ENCODE measurements at regions not wholly inside any gene's neighbourhood (a gene's known extent, or its start where the extent isn't known, plus 50 kb on each side); places are given as distances from the start of the nearest gene placed in this dataset.

DNA sequence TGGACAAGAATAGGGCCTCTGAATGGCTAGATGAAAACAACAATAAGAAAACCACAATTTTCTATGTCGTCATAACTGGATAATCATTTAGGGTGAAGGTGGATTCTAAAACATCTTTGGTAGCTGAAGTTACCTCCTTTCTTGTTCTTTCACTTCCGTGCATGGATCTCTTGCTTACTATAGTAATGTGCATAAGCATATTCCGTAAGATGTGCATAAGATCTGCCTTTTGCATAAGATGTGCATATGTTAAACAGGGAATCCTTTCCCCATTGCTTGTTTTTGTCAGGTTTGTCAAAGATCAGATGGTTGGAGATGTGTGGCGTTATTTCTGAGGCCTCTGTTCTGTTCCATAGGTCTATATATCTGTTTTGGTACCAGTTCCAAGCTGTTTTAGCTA is 353.6 kb downstream of the MTX2 start:
- no peak for DNase-seq

- DNase-seq, result no peak
These were observed 357.6 kb downstream of the MTX2 start for GRCh38 chr2:176626796-176627195.

GRCh38 chr2:176628438-176628837 is 359.2 kb downstream of the MTX2 start:
- DNase-seq, result no peak

DNA sequence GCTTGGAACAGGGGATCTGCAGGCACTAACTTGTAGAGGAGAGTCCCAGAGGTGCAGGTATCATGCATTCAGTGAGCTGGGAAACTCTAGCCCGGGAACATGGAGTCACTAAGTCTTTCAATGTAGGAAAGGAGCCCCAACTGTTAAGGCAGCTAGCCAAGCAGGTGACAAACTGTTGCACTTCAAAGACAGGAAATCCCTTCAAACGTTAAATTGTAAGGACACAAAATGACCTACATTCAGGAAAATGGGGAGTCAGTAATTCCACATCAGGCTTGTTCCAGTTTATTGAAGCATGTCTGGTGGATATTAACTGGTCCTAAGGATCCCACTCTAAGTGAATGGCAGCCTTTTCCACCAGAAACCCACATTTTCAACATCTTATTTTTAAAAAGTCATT is 364.5 kb downstream of the MTX2 start:
- no peak for DNase-seq

DNA sequence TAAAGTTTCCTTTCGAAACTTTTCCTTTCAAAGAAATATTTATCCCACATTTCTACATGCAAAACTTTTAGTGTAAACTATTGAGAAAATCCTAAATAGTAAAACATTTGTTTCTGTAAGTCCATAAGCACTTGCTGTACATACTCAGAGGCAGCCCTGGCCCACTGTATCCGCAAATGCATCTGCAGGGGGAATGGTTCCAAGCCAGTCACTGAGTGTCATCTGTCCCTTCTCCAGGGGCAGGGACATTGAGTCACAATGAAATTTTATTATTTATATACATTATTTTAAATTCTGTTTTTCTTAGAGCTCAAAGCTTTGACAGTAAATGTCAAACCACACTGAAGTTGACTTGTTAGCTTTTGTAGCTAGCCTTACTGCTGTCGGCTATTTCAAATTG is 367.2 kb downstream of the MTX2 start:
- no peak for DNase-seq

DNA sequence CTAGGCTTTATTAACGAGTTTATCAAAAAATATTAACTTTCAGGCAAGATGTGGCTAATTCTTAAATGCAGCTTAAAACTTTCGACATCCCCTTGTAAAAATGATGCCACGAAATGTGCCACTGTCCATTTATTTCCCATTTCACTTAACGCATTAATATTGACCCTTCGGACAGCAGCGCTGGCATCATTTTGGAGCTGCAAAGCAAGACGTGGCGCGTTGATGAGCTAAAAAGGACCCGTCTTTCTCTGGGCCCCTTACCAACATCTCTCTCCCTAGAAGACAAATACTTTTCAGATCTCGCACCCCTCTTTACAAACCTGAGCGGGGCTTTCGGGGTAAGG is 367.9 kb downstream of the MTX2 start:
- no peak for DNase-seq

- DNase-seq, result no peak
These were observed 368.4 kb downstream of the MTX2 start for GRCh38 chr2:176637486-176638166.

DNA sequence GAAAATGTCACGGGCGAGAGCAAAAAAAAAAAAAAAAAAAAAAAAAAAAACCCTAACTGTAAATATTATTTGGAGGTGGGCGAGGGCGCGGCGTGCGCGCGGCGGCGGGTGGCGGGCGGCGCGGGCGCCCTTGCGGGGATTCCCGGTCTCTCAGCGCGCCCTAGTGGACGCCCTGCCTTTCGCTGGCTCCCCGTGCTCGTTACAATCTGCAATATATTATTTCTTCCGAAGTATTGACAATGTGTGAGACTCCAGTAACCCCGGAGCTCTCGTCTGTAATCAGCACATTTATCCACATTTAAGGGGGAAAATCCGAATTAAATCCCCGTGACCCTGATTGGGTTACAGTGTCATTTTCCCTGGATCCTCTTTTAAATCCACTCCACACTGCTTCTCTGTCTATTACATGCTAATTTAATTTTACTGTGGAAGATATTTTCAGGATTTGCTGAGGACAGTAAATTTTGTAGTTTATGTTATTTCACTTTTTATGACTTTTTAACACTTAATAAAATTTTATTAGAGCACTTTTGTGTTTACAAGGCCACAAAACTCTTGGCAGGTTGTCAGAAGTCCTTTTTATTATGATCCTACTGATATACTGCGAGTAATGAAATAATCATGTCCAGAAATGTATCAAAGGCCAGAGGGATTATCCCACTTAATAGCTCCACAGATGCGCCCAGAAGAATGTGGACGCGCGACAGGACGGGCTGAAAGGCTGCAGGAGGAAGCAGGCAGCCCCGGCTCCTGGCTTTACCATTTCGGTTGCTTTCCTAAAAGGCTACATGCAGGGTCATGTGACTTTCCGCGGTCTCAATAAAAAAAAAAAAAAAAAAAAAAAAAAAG is 369.1 kb downstream of the MTX2 start:
- DNase-seq, result peak; percentile 54

DNA sequence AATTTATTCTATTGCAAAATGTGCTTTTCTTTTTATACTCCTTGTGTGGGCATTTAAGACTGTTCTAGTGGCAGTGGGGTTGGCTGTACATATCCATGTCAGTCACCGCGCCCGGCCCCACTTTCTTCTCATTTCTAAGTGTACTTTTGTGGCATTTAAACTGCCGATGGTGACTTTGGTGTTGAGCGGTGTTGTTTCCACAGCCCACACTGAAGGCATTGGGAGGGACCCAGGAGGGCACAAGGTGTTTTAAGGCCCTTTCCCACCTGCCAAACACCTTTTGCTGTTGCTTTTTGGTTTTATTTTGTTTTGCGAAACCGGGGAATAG is 369.7 kb downstream of the MTX2 start:
- DNase-seq, result no peak

GRCh38 chr2:176639671-176640070 is 370.4 kb downstream of the MTX2 start:
- DNase-seq, result no peak

GRCh38 chr2:176641436-176641835 is 372.2 kb downstream of the MTX2 start:
- no peak for DNase-seq

- DNase-seq, result no peak
These were observed 372.8 kb downstream of the MTX2 start for GRCh38 chr2:176642074-176642473.

DNA sequence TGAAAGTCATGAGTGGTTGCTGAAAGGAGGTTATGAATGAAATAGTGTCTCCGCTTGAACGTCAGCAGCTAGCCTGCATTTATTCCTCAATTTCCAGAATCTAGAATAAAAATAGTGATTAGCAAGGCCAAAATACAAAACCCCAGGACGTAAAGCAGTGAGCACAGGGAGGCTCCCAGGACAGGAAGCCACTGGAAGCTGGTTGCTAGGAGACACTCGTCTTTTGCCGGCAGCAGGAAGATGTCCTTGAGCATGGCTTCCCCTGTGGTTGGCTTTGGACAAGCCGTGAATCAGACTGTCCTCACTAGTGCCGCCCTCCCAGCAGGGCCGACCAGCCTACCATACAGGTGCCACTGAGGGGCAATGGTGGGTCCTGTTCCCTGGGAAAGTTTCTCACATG is 374.4 kb downstream of the MTX2 start:
- no peak for DNase-seq

GRCh38 chr2:176645494-176645893 is 376.3 kb downstream of the MTX2 start:
- DNase-seq, result no peak

- no peak for DNase-seq
These were observed 376.9 kb downstream of the MTX2 start for GRCh38 chr2:176646033-176646615.

GRCh38 chr2:176647325-176648165 is 378.3 kb downstream of the MTX2 start:
- no peak for DNase-seq

- DNase-seq, result no peak
These were observed 379.6 kb downstream of the MTX2 start for GRCh38 chr2:176648700-176649297.

- no peak for DNase-seq
These were observed 381.0 kb downstream of the MTX2 start for GRCh38 chr2:176650104-176650837.

DNA sequence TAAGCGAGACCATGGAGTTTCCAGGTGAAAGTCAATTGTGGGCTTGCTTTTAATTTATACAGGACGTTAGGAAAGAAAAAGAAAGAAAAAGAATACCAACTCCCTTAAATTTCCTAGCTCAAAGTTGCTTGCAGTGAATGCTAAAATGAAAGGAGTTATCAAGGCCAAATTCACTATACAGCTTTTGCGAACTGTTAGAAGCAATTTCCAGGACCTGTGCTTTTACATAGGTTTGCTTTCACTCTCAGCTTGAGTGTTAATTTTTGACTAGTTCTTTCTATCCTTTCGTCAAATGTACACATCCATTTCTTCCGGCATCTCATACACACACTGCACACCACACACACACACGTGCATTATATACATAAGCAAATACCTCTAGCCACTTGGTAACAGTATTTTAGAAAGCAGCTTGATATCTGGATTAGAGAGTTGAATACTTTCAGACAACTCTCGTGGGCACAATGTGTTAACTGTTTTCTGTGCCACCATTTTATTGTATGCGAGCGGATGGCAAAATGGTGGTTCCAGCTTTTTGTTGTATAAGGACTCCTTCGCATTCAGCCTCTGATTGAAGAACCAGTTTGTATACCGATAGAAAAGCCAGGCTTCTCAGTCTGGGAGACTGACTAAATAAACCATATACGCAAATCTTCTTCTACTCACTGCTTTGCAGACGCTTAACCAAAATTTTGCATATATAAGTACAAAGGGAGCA is 381.8 kb downstream of the MTX2 start:
- DNase-seq, result no peak

DNA sequence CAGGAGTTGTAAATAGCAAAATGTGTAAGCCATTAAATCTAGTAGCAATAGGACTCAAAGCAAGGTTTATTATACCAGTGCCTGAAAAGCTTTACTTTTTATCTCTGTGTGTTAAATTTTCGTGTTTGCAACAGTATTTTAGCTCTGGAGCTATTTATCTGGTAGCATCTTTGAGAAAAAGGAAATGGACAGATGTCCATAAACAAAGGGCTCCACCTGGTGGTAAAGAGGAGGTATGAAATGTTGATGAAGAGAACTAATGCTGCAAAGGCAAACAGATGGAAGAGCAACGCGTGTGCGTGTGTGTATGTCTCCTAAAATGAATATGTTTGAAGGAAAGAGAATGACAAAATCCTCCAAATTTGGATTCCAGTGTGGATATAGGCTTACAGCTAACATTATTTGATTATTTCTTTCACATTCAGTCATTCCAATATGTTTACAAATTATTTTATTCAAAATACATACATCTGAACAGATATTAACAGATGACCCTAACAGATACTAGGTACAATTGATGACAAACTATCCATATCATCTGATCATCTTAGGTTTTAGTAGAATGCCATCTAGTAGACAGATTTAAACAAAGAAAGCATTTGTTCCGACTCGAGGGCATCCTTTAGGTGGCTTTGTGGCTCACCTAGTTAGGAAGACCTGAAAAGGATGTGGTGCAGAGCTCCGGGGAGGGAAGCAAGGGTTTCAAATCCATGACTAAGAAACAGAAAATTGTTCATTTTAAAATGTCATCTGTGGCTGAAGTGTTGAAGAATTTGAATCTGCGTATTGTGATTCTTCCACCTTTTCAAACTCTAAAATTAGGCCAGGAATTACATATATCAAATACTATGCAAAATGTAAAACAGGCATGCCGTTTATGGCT is 383.3 kb downstream of the MTX2 start:
- peak; percentile 92 for DNase-seq
